GM12892 (cell line): ENCODE measurements at regions not wholly inside any gene's neighbourhood (a gene's known extent, or its start where the extent isn't known, plus 50 kb on each side); places are given as distances from the start of the nearest gene placed in this dataset.

ENCODE experiments used
- DNase-seq: peaks from one replicate; pipeline ENCODE4 v3.0.0; 2011; ENCODE audit not compliant: insufficient read length
- FAIRE-seq: peaks from 2 replicates; lab custom pipeline; 2011; peaks lifted over from hg19 to GRCh38; lab: Jason Lieb, UNC
- POLR2A ChIP-seq: IDR thresholded peaks from 2 replicates; pipeline ENCODE4 v1.6.1; 2011; ENCODE audit warnings: low read depth, low read length, control low read depth
- POLR2AphosphoS5 ChIP-seq: IDR thresholded peaks from 2 replicates; pipeline ENCODE4 v1.6.1; 2011; ENCODE audit warnings: low read depth, low read length, control low read depth
- TAF1 ChIP-seq: IDR thresholded peaks from 2 replicates; pipeline ENCODE4 v1.6.1; 2011; ENCODE audit warnings: low read depth, mild to moderate bottlenecking, control low read depth, low read length, borderline replicate concordance

DNA sequence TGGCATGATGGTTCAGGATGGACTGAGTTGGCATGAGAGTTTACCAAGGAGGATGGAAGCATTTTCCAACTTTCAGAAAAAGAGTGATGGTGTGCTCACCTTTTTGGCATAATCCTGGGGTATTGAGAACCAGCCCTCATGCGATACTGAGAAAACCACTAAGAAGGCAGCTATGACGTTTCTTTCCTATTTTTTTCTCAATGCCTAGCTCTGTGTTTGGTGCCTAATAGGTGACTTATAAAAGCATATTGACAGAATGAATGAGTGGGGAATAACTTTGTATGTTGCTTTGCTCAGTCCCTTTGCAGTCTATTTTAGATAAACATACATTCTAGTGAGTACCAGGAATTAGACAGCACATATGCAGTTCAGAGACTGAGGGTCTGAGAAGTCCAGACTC lies 816.3 kb downstream of the DHX35 start:
- TF ChIP-seq POLR2A: no peak
- no peak for TF ChIP-seq TAF1
- no peak for TF ChIP-seq POLR2AphosphoS5
- FAIRE-seq: no peak

DNA sequence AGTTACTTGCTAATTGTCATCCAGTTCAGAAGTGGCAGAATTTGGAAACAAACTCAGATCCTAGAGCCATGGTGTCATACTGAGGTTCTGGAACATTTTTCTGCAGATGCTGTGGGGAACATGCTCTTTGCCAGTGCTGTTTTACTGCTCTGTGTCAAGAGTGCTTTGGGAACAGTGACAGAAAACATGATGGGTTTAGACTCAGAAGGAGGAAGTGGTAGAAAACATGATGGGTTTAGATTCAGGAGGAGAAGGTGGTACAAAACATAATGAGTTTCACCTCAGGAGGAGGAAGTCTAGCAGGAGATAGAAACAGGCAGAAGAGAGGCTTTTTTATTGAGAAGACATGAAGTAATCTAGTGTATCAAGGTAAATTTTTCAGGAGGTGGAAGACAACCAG lies 815.5 kb downstream of the DHX35 start:
- no peak for DNase-seq
- TF ChIP-seq TAF1 (no peak), POLR2A (no peak), POLR2AphosphoS5 (no peak)
- no peak for FAIRE-seq

More for the DNA sequence above, 816.3 kb downstream of the DHX35 start:
- DNase-seq: no peak

DNA sequence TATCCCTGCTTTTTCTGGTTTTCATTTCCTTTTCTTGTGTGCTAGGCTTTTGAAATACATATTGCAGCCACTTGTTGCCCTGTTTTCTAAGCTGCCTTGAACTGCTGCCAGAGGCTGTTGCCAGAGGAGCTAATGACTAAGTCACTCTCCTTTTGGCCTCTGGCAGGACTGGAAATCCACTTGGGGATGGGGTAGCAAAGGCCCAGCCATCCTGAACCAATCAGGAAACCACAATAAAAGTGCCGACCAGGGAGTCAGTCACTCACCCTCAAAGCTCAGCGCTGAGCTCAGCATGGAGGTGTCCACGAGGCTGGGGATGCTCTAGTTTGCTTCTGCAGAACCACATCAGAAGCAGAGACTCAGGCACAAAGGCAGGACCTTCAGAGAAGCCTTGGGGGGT lies 813.0 kb downstream of the DHX35 start:
- FAIRE-seq (no peak), DNase-seq (no peak)
- TF ChIP-seq TAF1 (no peak), POLR2AphosphoS5 (no peak), POLR2A (no peak)

DNA sequence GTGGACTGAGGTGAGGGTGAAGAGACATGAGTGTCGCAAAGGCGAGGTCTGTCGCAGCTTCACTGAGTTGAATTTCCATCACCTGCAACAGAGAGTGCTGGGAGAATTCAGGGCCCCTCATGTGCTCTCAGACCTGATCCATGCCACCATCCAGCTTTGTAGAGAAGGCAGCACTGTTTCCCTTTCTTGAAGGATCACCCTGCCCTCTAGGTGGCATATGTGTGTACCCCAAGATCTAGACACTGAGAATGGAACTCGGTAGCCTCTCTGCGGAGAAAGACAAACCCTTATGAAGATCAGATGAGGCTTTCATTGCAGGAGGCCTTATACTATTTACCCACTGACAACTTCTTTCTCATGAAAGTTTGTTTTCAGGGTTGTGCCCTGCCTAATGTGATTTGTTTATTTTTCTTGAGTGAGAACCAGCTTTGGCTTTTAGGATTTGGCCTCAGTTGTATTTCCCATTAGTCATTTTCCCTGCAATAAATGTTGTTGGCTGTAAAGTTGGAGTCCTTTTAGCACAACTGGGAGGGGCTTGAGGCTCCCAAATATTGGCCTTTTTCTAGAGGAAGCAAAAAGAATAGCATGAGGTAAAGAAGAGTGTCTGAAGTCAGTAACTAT lies 811.3 kb downstream of the DHX35 start:
- FAIRE-seq: no peak
- DNase-seq: no peak
- no peak for TF ChIP-seq POLR2AphosphoS5
- no peak for TF ChIP-seq POLR2A
- TF ChIP-seq TAF1: no peak

DNA sequence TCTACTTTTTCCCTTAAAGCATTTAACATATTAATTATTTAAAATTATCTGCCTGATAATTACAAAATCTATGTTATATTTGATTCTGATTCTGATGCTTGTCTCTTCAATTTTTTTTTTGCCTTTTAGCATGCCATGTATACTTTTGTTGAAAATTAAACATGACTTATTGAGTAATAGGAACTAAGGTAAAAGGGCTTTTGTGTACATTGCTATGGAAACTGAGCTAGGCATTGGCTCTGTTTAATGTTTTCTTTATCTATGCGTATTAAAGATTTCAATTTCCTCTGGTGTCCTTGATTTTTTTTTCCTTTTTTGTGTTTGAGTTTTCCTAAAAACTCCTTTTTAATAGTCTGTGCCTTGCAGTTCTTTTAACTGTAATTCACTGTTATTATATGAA lies 805.2 kb downstream of the DHX35 start:
- no peak for DNase-seq
- TF ChIP-seq TAF1 (no peak), POLR2A (no peak), POLR2AphosphoS5 (no peak)
- no peak for FAIRE-seq

DNA sequence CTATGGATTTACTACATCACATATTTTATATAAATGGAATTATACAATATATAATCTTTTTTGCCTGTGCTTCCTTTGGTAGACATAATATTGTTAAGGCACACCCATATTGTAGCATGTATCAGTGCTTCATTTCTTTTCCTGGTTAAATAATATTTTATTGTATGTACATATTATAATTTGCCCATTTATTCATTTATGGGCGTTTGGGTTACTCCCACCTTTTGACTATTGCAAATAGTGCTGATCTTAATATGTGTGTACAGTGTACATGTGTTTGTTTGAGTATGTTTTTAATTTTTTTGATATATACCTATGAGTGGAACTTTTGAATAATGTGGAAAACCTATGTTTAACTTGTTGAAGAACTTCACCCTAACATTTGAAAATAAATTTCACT lies 804.2 kb downstream of the DHX35 start:
- no peak for DNase-seq
- FAIRE-seq: no peak
- no peak for TF ChIP-seq POLR2A
- TF ChIP-seq POLR2AphosphoS5: no peak
- no peak for TF ChIP-seq TAF1

DNA sequence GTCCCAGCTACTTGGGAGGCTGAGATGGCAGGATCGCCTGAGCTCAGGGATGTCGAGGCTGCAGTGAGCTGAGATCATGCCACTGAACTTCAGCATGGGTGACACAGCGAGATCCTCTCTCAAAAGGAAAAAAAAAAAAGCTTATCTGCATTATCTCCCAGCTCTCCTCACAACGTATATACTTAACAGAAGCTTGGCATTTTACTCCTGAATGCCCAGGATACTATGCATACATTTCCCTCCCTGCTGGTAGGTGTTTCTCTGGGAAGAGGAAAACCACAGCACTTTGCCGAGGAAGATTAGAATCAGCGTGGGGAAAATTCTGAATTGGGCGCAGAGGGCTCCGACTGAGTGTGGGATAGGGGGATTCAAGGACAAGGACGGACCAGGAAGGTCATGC lies 800.6 kb downstream of the DHX35 start:
- DNase-seq (no peak), FAIRE-seq (no peak)
- TF ChIP-seq TAF1: no peak
- no peak for TF ChIP-seq POLR2AphosphoS5
- no peak for TF ChIP-seq POLR2A

DNA sequence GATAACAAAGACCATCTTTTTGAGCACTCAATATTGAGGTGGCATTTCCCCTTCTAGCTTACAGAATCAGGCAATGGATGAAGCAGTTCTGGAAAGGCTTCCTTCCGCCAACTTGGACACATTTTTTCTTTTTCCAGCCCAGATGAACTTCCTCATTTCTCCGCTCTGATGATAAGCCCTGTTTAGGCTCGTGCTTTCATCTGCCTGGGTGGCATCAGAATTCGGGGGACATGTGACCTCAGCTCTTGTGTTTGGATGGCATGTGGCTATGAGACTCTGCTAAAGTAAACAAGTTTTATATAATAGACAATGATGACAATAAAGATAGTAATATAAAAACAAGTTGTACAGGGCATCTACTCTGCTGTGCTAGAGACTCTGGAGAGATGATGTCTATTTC lies 796.7 kb downstream of the DHX35 start:
- TF ChIP-seq TAF1 (no peak), POLR2A (no peak), POLR2AphosphoS5 (no peak)
- no peak for FAIRE-seq
- DNase-seq: no peak

DNA sequence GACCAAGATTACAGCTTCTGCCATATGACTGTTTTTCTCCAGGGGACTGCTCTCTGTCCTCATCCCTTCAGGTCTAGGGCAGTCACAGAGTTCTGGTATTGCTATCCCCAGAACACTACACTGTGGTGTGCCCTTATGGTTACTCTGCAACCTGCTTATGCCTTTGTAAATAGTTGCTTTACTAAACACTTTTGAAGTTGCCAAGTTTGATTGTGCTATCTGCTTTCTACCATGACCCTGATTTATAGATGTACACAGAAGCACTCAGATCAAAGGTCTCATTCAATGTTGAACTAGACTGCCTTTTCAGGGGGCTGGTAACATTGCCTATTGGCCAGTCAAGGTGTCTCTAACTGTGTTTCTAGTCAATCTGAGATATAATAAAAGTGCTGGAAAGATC lies 794.7 kb downstream of the DHX35 start:
- FAIRE-seq: no peak
- TF ChIP-seq TAF1: no peak
- no peak for TF ChIP-seq POLR2A
- TF ChIP-seq POLR2AphosphoS5: no peak
- DNase-seq: no peak

DNA sequence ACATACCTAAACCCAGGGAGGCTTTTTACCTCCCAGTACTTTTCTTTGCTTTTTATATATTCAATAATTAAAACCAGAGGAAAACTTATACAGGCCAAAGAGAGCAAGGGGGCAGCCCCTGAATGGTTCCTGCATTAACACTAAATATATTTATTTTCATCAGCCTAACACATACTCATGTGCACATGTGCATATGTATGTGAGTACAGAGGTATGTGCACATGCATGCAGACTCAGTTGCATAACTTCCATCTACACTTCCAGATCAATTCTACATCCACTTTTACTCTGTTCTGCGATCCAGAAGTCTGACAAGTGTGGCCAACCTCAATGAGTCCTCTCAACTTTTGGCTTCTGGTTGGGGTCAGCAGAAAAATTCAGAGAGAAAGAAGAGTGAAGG lies 794.2 kb downstream of the DHX35 start:
- DNase-seq (no peak), FAIRE-seq (no peak)
- TF ChIP-seq POLR2AphosphoS5 (no peak), POLR2A (no peak), TAF1 (no peak)

DNA sequence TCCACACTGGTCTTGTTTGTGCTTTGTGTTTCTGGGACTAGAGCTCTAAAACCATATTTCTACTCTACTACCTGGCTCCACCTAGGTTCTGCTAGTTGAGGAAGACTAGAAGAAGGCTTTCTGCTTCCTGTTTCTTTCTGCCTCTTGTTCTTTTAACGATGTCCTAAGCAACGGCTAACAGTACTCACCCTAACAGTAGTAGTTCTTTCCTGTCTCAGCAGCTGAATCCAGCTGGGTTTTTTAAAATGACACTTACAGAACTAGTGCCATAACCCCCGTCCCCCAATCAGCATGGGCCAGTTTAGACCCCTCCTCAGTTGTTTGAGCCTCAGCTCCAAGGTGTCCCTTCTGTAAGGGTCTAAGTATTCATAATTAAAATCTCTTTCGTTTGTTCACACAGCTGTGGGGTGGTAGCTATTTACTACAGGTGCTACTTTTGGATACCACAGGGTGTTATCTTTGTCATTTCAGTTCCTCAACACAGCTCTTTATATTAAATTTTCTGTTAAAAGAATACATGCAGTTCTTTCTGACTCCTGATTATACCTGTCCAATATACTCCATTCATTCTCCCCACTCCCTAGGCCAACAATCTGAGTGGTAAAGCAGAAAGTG lies 790.2 kb downstream of the DHX35 start:
- TF ChIP-seq POLR2AphosphoS5 (no peak), TAF1 (no peak), POLR2A (no peak)
- FAIRE-seq: no peak
- DNase-seq: no peak

DNA sequence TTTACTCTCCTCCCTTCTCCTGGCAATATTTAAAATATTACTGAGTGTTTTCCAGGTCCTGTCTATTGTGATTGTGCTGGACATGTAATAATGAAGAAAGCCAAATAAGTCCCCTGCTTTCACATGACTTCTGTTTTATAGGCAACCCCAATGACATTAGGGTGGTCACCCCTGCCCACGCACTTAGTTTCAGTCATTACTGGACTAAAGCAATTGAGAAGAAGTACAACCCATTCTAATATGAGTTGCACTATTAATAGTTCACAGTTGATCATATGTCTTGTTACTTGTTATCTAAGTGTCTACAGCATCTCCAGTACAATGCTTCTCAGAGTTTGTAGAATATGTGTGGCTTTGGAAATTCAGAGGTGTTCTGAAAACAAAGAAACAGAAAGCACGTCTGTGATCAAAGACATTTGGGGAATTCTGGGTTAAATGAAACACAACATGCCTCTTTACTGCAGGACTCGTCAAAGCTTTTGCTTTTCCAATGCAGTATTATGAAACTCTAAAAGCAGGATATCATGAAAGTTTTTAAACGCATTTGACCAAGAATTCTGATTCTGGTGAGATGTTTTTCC lies 789.5 kb downstream of the DHX35 start:
- FAIRE-seq (no peak), DNase-seq (no peak)
- TF ChIP-seq TAF1: no peak
- TF ChIP-seq POLR2AphosphoS5: no peak
- TF ChIP-seq POLR2A: no peak
